ENCODE measurements at regions not wholly inside any gene's neighbourhood (a gene's known extent, or its start where the extent isn't known, plus 50 kb on each side); places are given as distances from the start of the nearest gene placed in this dataset.
"Not testable (repeated sequence)": the region's sequence is repeated elsewhere in the genome, so short reads cannot be mapped to it uniquely, and the experiment has no call there.

GRCh38 chr6:7008451-7008988, 99.2 kb upstream of the RREB1 start:
- DNase-seq (ENCODE audit: insufficient read length) (no peak), FAIRE-seq (no peak)
- TF ChIP-seq TAF1 (IDR thresholded peaks at IDR 0.05; ENCODE audit: borderline replicate concordance, low read depth, low read length) (no peak), POLR2A (IDR thresholded peaks at IDR 0.05; ENCODE audit: low read depth, low read length) (no peak)

GRCh38 chr6:7016226-7016625, 91.5 kb upstream of the RREB1 start:
- TF ChIP-seq TAF1 (IDR thresholded peaks at IDR 0.05; ENCODE audit: borderline replicate concordance, low read depth, low read length) = no peak
- TF ChIP-seq POLR2AphosphoS5 (IDR thresholded peaks at IDR 0.05; ENCODE audit: low read depth, low read length) = no peak
- TF ChIP-seq POLR2A (IDR thresholded peaks at IDR 0.05; ENCODE audit: low read depth, low read length) = no peak
- FAIRE-seq = no peak
- no peak for DNase-seq (ENCODE audit: insufficient read length)

GRCh38 chr6:7021301-7021700, 86.5 kb upstream of the RREB1 start:
- DNase-seq (ENCODE audit: insufficient read length) (no peak), FAIRE-seq (no peak)
- TF ChIP-seq TAF1 (IDR thresholded peaks at IDR 0.05; ENCODE audit: borderline replicate concordance, low read depth, low read length) (no peak), POLR2AphosphoS5 (IDR thresholded peaks at IDR 0.05; ENCODE audit: low read depth, low read length) (no peak), POLR2A (IDR thresholded peaks at IDR 0.05; ENCODE audit: low read depth, low read length) (no peak)

GRCh38 chr6:7025861-7026260, 81.9 kb upstream of the RREB1 start:
- DNase-seq (ENCODE audit: insufficient read length) (no peak), FAIRE-seq (no peak)
- TF ChIP-seq POLR2A (IDR thresholded peaks at IDR 0.05; ENCODE audit: low read depth, low read length) (no peak), POLR2AphosphoS5 (IDR thresholded peaks at IDR 0.05; ENCODE audit: low read depth, low read length) (no peak), TAF1 (IDR thresholded peaks at IDR 0.05; ENCODE audit: borderline replicate concordance, low read depth, low read length) (no peak)

- not testable (repeated sequence) for FAIRE-seq; DNase-seq (ENCODE audit: insufficient read length)
These were observed 78.8 kb upstream of the RREB1 start for GRCh38 chr6:7028963-7029362.

- FAIRE-seq = not testable (repeated sequence)
These were observed 76.8 kb upstream of the RREB1 start for GRCh38 chr6:7030968-7031367.

GRCh38 chr6:7033202-7033601, 74.6 kb upstream of the RREB1 start:
- DNase-seq (ENCODE audit: insufficient read length) (no peak), FAIRE-seq (no peak)
- TF ChIP-seq POLR2AphosphoS5 (IDR thresholded peaks at IDR 0.05; ENCODE audit: low read depth, low read length) (no peak), POLR2A (IDR thresholded peaks at IDR 0.05; ENCODE audit: low read depth, low read length) (no peak), TAF1 (IDR thresholded peaks at IDR 0.05; ENCODE audit: borderline replicate concordance, low read depth, low read length) (no peak)

More at GRCh38 chr6:7030968-7031367, 76.8 kb upstream of the RREB1 start:
- DNase-seq (ENCODE audit: insufficient read length) = not testable (repeated sequence)

- no peak for FAIRE-seq
- DNase-seq (ENCODE audit: insufficient read length) = no peak
- no peak for TF ChIP-seq POLR2AphosphoS5 (IDR thresholded peaks at IDR 0.05; ENCODE audit: low read depth, low read length)
- TF ChIP-seq TAF1 (IDR thresholded peaks at IDR 0.05; ENCODE audit: borderline replicate concordance, low read depth, low read length) = no peak
- no peak for TF ChIP-seq POLR2A (IDR thresholded peaks at IDR 0.05; ENCODE audit: low read depth, low read length)
These were observed 73.7 kb upstream of the RREB1 start for GRCh38 chr6:7034055-7034454.

GRCh38 chr6:7035837-7036249, 71.9 kb upstream of the RREB1 start:
- TF ChIP-seq TAF1 (IDR thresholded peaks at IDR 0.05; ENCODE audit: borderline replicate concordance, low read depth, low read length) (no peak), POLR2AphosphoS5 (IDR thresholded peaks at IDR 0.05; ENCODE audit: low read depth, low read length) (no peak), POLR2A (IDR thresholded peaks at IDR 0.05; ENCODE audit: low read depth, low read length) (no peak)
- no peak for FAIRE-seq
- DNase-seq (ENCODE audit: insufficient read length) = no peak

GRCh38 chr6:7041511-7042026, 66.2 kb upstream of the RREB1 start:
- no peak for DNase-seq (ENCODE audit: insufficient read length)

GRCh38 chr6:7042056-7042653, 65.6 kb upstream of the RREB1 start:
- no peak for TF ChIP-seq TAF1 (IDR thresholded peaks at IDR 0.05; ENCODE audit: borderline replicate concordance, low read depth, low read length)
- TF ChIP-seq POLR2A (IDR thresholded peaks at IDR 0.05; ENCODE audit: low read depth, low read length) = no peak
- no peak for TF ChIP-seq POLR2AphosphoS5 (IDR thresholded peaks at IDR 0.05; ENCODE audit: low read depth, low read length)
- no peak for FAIRE-seq
- no peak for DNase-seq (ENCODE audit: insufficient read length)

More at GRCh38 chr6:7041511-7042026, 66.2 kb upstream of the RREB1 start:
- FAIRE-seq = no peak
- TF ChIP-seq POLR2A (IDR thresholded peaks at IDR 0.05; ENCODE audit: low read depth, low read length) = no peak
- no peak for TF ChIP-seq TAF1 (IDR thresholded peaks at IDR 0.05; ENCODE audit: borderline replicate concordance, low read depth, low read length)
- TF ChIP-seq POLR2AphosphoS5 (IDR thresholded peaks at IDR 0.05; ENCODE audit: low read depth, low read length) = no peak

GRCh38 chr6:7042654-7043545, 64.9 kb upstream of the RREB1 start:
- no peak for FAIRE-seq
- DNase-seq (ENCODE audit: insufficient read length) = no peak
- no peak for TF ChIP-seq POLR2AphosphoS5 (IDR thresholded peaks at IDR 0.05; ENCODE audit: low read depth, low read length)

Data from GM12892 (cell line).